HG02885 (cell line): ENCODE measurements at regions not wholly inside any gene's neighbourhood (a gene's known extent, or its start where the extent isn't known, plus 50 kb on each side); places are given as distances from the start of the nearest gene placed in this dataset.
"Not testable (repeated sequence)": the region's sequence is repeated elsewhere in the genome, so short reads cannot be mapped to it uniquely, and the experiment has no call there.

Experiments used
- ATAC-seq: cut with Tn5 transposase; IDR thresholded peaks from one replicate; pipeline ENCODE4 v1.9.1; 2021; ENCODE audit warnings: mild to moderate bottlenecking; ENCODE audit not compliant: unreplicated experiment, poor library complexity

GRCh38 chr1:228937351-228937750 lies 202.1 kb downstream of the RHOU start:
- no peak for ATAC-seq

- no peak for ATAC-seq
These were observed 202.7 kb downstream of the RHOU start for GRCh38 chr1:228937851-228938536.

- ATAC-seq = no peak
These were observed 203.2 kb downstream of the RHOU start for GRCh38 chr1:228938537-228938901.

GRCh38 chr1:228939001-228939691 lies 203.9 kb downstream of the RHOU start:
- no peak for ATAC-seq

- ATAC-seq = no peak
These were observed 204.7 kb downstream of the RHOU start for GRCh38 chr1:228939881-228940392.

GRCh38 chr1:228940526-228940925 lies 205.2 kb downstream of the RHOU start:
- ATAC-seq = no peak

- ATAC-seq = no peak
These were observed 205.6 kb downstream of the RHOU start for GRCh38 chr1:228940926-228941325.

GRCh38 chr1:228941666-228942065 lies 206.4 kb downstream of the RHOU start:
- no peak for ATAC-seq

GRCh38 chr1:228943436-228943835 lies 208.2 kb downstream of the RHOU start:
- no peak for ATAC-seq

- ATAC-seq = no peak
These were observed 209.0 kb downstream of the RHOU start for GRCh38 chr1:228944296-228944695.

- ATAC-seq = no peak
These were observed 209.7 kb downstream of the RHOU start for GRCh38 chr1:228944935-228945371.

GRCh38 chr1:228945885-228946284 lies 210.6 kb downstream of the RHOU start:
- no peak for ATAC-seq

GRCh38 chr1:228949617-228950016 lies 214.3 kb downstream of the RHOU start:
- not testable (repeated sequence) for ATAC-seq

- no peak for ATAC-seq
These were observed 217.9 kb downstream of the RHOU start for GRCh38 chr1:228953207-228953606.

GRCh38 chr1:228953808-228954207 lies 218.5 kb downstream of the RHOU start:
- not testable (repeated sequence) for ATAC-seq

- no peak for ATAC-seq
These were observed 220.4 kb downstream of the RHOU start for GRCh38 chr1:228955691-228956090.

GRCh38 chr1:228956864-228957263 lies 221.6 kb downstream of the RHOU start:
- no peak for ATAC-seq

GRCh38 chr1:228957535-228957934 lies 222.3 kb downstream of the RHOU start:
- no peak for ATAC-seq

GRCh38 chr1:228958121-228958520 lies 222.8 kb downstream of the RHOU start:
- no peak for ATAC-seq

- ATAC-seq = no peak
These were observed 223.5 kb downstream of the RHOU start for GRCh38 chr1:228958741-228959140.

GRCh38 chr1:228960705-228961104 lies 225.4 kb downstream of the RHOU start:
- no peak for ATAC-seq

- no peak for ATAC-seq
These were observed 226.2 kb downstream of the RHOU start for GRCh38 chr1:228961511-228961910.
